ENCODE measurements at regions not wholly inside any gene's neighbourhood (a gene's known extent, or its start where the extent isn't known, plus 50 kb on each side); places are given as distances from the start of the nearest gene placed in this dataset.
A peak's percentile ranks its signal among the peaks of the same experiment; 100 is the strongest.

- no peak for DNase-seq (ENCODE audit: low read depth in 4 of 4, low spot score in 2 of 4)
Observed at GRCh38 chr5:86768699-86769202, 151.0 kb downstream of the COX7C start.

GRCh38 chr5:86780018-86780417, 162.3 kb downstream of the COX7C start:
- no peak for DNase-seq (ENCODE audit: low read depth in 4 of 4, low spot score in 2 of 4)

- DNase-seq (ENCODE audit: low read depth in 4 of 4, low spot score in 2 of 4) = no peak
Observed at GRCh38 chr5:86786955-86787354, 169.2 kb downstream of the COX7C start.

GRCh38 chr5:86795659-86796058, 177.9 kb downstream of the COX7C start:
- DNase-seq (ENCODE audit: low read depth in 4 of 4, low spot score in 2 of 4) = no peak

GRCh38 chr5:86797677-86798076, 179.9 kb downstream of the COX7C start:
- DNase-seq (ENCODE audit: low read depth in 4 of 4, low spot score in 2 of 4) = no peak

GRCh38 chr5:86806206-86806605, 188.5 kb downstream of the COX7C start:
- DNase-seq (ENCODE audit: low read depth in 4 of 4, low spot score in 2 of 4) = no peak

GRCh38 chr5:86807046-86808031, 189.6 kb downstream of the COX7C start:
- peak in 2 of 4 donors; percentile 15 to 27 for DNase-seq (ENCODE audit: low read depth in 4 of 4, low spot score in 2 of 4)

GRCh38 chr5:86814315-86814714, 196.6 kb downstream of the COX7C start:
- no peak for DNase-seq (ENCODE audit: low read depth in 4 of 4, low spot score in 2 of 4)

- DNase-seq (ENCODE audit: low read depth in 4 of 4, low spot score in 2 of 4) = no peak
Observed at GRCh38 chr5:86814907-86815306, 197.2 kb downstream of the COX7C start.

- no peak for DNase-seq (ENCODE audit: low read depth in 4 of 4, low spot score in 2 of 4)
Observed at GRCh38 chr5:86824637-86825036, 206.9 kb downstream of the COX7C start.

GRCh38 chr5:86831128-86831527, 213.4 kb downstream of the COX7C start:
- no peak for DNase-seq (ENCODE audit: low read depth in 4 of 4, low spot score in 2 of 4)

GRCh38 chr5:86833868-86834267, 216.1 kb downstream of the COX7C start:
- no peak for DNase-seq (ENCODE audit: low read depth in 4 of 4, low spot score in 2 of 4)

GRCh38 chr5:86837610-86838009, 219.9 kb downstream of the COX7C start:
- DNase-seq (ENCODE audit: low read depth in 4 of 4, low spot score in 2 of 4) = no peak

- no peak for DNase-seq (ENCODE audit: low read depth in 4 of 4, low spot score in 2 of 4)
Observed at GRCh38 chr5:86838083-86838482, 220.3 kb downstream of the COX7C start.

- DNase-seq (ENCODE audit: low read depth in 4 of 4, low spot score in 2 of 4) = no peak
Observed at GRCh38 chr5:86841000-86841644, 223.4 kb downstream of the COX7C start.

GRCh38 chr5:86858442-86858841, 240.7 kb downstream of the COX7C start:
- no peak for DNase-seq (ENCODE audit: low read depth in 4 of 4, low spot score in 2 of 4)

GRCh38 chr5:86861512-86861911, 243.8 kb downstream of the COX7C start:
- DNase-seq (ENCODE audit: low read depth in 4 of 4, low spot score in 2 of 4) = peak in 3 of 4 donors; percentile 11 to 32 (median 17)

GRCh38 chr5:86862093-86862492, 244.4 kb downstream of the COX7C start:
- DNase-seq (ENCODE audit: low read depth in 4 of 4, low spot score in 2 of 4) = no peak

- no peak for DNase-seq (ENCODE audit: low read depth in 4 of 4, low spot score in 2 of 4)
Observed at GRCh38 chr5:86864051-86864450, 246.3 kb downstream of the COX7C start.

GRCh38 chr5:86865256-86865785, 247.6 kb downstream of the COX7C start:
- DNase-seq (ENCODE audit: low read depth in 4 of 4, low spot score in 2 of 4) = no peak

GRCh38 chr5:86866036-86866435, 248.3 kb downstream of the COX7C start:
- DNase-seq (ENCODE audit: low read depth in 4 of 4, low spot score in 2 of 4) = no peak
